CD8-positive, alpha-beta memory T cell (primary cell): ENCODE measurements at regions not wholly inside any gene's neighbourhood (a gene's known extent, or its start where the extent isn't known, plus 50 kb on each side); places are given as distances from the start of the nearest gene placed in this dataset.
"Not testable (repeated sequence)": the region's sequence is repeated elsewhere in the genome, so short reads cannot be mapped to it uniquely, and the experiment has no call there.

Experiments used
- CTCF ChIA-PET: fragments of 350-600 bp; sonication (Branson Sonifier 250); formaldehyde crosslinking; loops from one replicate; lab custom pipeline; 2021; ENCODE audit warnings: antibody characterized with exemption; lab: Charles Lee
- POLR2A ChIA-PET: fragments of 350-600 bp; sonication (Branson Sonifier 250); formaldehyde crosslinking; loops from one replicate; lab custom pipeline; 2021; ENCODE audit warnings: antibody characterized with exemption; lab: Charles Lee
- DNase-seq, 5 donors: peaks; one replicate each; pipeline versions ENCODE4 v3.0.0 to v3.0.0-alpha.2; 2020 to 2022; ENCODE audit warnings: mixed read lengths in 1 of 5
- H3K27ac ChIP-seq: one replicate; pipeline ENCODE4 v1.7.0; 2013; ENCODE audit warnings: low read depth, mild to moderate bottlenecking, low read length, moderate library complexity
- H3K27me3 ChIP-seq: 2 replicates; pipeline ENCODE4 v1.7.0; 2013; ENCODE audit warnings: low read length, mild to moderate bottlenecking; ENCODE audit not compliant: insufficient read depth, poor library complexity, severe bottlenecking
- H3K36me3 ChIP-seq: 2 replicates; pipeline ENCODE4 v1.7.0; 2013; ENCODE audit warnings: mild to moderate bottlenecking, low read length, moderate library complexity; ENCODE audit not compliant: insufficient read depth
- H3K4me1 ChIP-seq: 2 replicates; pipeline ENCODE4 v1.7.0; 2013; ENCODE audit warnings: mild to moderate bottlenecking, low read length, moderate library complexity; ENCODE audit not compliant: insufficient read depth
- H3K4me3 ChIP-seq: 2 replicates; pipeline ENCODE4 v1.7.0; 2013; ENCODE audit warnings: mild to moderate bottlenecking, low read length
- H3K9me3 ChIP-seq: 2 replicates; pipeline ENCODE4 v1.7.0; 2013; ENCODE audit warnings: mild to moderate bottlenecking, low read length
- H3K27ac Mint-ChIP-seq, 8 donors: one replicate each; pipeline ENCODE4 v1.8.0; 2020 to 2021; ENCODE audit warnings: mixed read lengths in 8 of 8, mild to moderate bottlenecking in 6 of 8, inconsistent platforms in 3 of 8, moderate library complexity in 3 of 8
- H3K27me3 Mint-ChIP-seq, 2 donors: one replicate each; pipeline ENCODE4 v1.8.0; 2020 to 2021; ENCODE audit warnings: mixed read lengths in 2 of 2, mild to moderate bottlenecking in 1 of 2, moderate library complexity in 1 of 2
- H3K36me3 Mint-ChIP-seq, 3 donors: one replicate each; pipeline ENCODE4 v1.8.0; 2020 to 2021; ENCODE audit warnings: mixed read lengths in 3 of 3, inconsistent platforms in 1 of 3, mild to moderate bottlenecking in 1 of 3
- H3K4me1 Mint-ChIP-seq, 3 donors: one replicate each; pipeline ENCODE4 v1.8.0; 2020 to 2021; ENCODE audit warnings: mixed read lengths in 3 of 3, inconsistent platforms in 1 of 3, mild to moderate bottlenecking in 1 of 3
- H3K4me3 Mint-ChIP-seq, 7 donors: one replicate each; pipeline ENCODE4 v1.8.0; 2020 to 2021; ENCODE audit warnings: mixed read lengths in 7 of 7, mild to moderate bottlenecking in 6 of 7, moderate library complexity in 4 of 7, inconsistent platforms in 2 of 7
- H3K9me3 Mint-ChIP-seq, 5 donors: one replicate each; pipeline ENCODE4 v1.8.0; 2020 to 2022; ENCODE audit warnings: mixed read lengths in 5 of 5, mild to moderate bottlenecking in 3 of 5, moderate library complexity in 2 of 5, inconsistent platforms in 1 of 5

DNA sequence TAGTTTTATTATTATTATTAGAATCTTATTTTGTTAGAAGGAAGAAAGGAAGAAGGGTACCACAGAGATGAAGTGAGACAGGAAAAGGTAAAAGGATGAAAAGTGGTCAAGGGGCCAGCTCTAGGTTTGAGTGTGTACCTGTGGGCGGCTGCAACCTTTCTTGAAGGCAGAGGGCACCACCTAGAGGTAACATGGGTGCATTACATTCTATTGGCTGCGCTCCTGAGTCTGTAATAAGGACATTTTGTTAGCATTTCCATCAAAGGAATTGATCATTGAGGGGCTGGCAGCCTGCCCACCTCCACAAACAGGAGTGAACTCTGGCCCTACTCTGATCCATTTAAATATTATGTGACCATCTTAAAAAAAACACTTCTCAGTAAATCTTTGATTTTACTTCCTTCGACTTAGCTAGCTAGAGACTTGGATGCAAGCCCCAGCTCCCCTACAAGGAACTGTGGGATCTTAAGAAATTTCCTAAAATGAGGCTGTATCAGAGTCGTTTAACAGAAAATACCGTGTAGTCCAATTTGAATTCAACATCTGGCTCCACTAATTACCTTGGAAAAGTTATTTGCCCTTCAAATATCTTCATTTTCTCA is 610.4 kb downstream of the IPMK start:
- Mint-ChIP-seq H3K27ac (no peak overlapping the region), H3K9me3 (peaks cover 0 to 4% (median 3%) of the 10 kb centered on the region in 5 donors), H3K4me3 (no peak overlapping the region), H3K27me3 (no peaks in the 10 kb centered on the region), H3K4me1 (no peaks in the 10 kb centered on the region), H3K36me3 (no peaks in the 10 kb centered on the region)
- POLR2A ChIA-PET: no interaction called here
- no peaks in the 10 kb centered on the region for H3K4me1 ChIP-seq
- DNase-seq: no peak
- no peak overlapping the region for H3K27ac ChIP-seq
- no peaks in the 10 kb centered on the region for H3K9me3 ChIP-seq
- no peaks in the 10 kb centered on the region for H3K27me3 ChIP-seq
- no peaks in the 10 kb centered on the region for H3K36me3 ChIP-seq
- CTCF ChIA-PET: interaction anchor here (1.3 kb wide), 1 partner anchor 71 kb away, joined by 3 read pairs; no protein-coding TSS in a partner anchor
- no peak overlapping the region for H3K4me3 ChIP-seq

DNA sequence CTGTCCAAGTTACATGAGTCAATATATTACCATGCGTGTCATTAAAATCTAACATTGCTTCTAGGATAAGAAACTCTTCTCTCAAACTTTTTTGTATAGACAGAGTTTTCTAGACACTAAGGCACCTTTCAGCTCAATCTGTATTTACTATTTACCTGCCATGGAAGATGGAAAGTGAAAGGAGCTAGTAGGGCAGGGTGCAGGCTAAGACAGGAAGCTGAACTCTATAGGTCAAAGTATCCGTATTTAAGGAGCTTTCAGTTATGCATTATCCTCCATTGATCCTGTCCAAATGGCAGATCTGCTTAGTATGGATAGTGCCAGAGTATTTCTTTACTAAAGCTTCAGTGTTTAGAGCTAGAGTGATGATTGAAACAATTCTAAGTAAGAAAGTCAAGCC is 612.8 kb downstream of the IPMK start:
- Histone ChIP-seq H3K27me3 (no peaks in the 10 kb centered on the region), H3K4me1 (no peaks in the 10 kb centered on the region), H3K4me3 (no peak overlapping the region), H3K9me3 (no peaks in the 10 kb centered on the region), H3K27ac (no peak overlapping the region), H3K36me3 (no peaks in the 10 kb centered on the region)
- peaks cover 0 to 4% (median 3%) of the 10 kb centered on the region in 5 donors for H3K9me3 Mint-ChIP-seq
- no peaks in the 10 kb centered on the region for H3K4me1 Mint-ChIP-seq
- DNase-seq: no peak
- no peak overlapping the region for H3K4me3 Mint-ChIP-seq
- ChIA-PET CTCF (no interaction called here), POLR2A (no interaction called here)
- H3K27ac Mint-ChIP-seq: no peak overlapping the region
- no peaks in the 10 kb centered on the region for H3K36me3 Mint-ChIP-seq
- H3K27me3 Mint-ChIP-seq: no peaks in the 10 kb centered on the region

DNA sequence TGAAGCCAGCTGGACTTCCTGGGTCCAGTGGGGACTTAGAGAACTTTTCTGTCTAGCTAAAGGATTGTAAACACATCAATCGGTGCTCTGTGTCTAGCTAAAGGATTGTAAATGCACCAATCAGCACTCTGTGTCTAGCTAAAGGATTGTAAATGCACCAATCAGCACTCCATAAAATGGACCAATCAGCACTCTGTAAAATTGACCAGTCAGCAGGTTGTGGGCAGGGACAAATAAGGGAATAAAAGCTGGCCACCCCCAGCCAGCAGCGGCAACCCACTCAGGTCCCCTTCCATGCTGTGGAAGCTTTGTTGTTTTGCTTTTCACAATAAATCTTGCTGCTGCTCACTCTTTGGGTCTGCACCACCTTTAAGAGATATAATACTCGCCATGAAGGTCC is 622.6 kb downstream of the IPMK start:
- DNase-seq, H3K36me3 Mint-ChIP-seq, CTCF ChIA-PET, H3K9me3 ChIP-seq, H3K27me3 Mint-ChIP-seq, H3K36me3 ChIP-seq, H3K27ac Mint-ChIP-seq, H3K4me3 Mint-ChIP-seq, H3K4me1 Mint-ChIP-seq, H3K4me3 ChIP-seq, H3K27me3 ChIP-seq, POLR2A ChIA-PET, H3K4me1 ChIP-seq, H3K27ac ChIP-seq: not testable (repeated sequence)
- H3K9me3 Mint-ChIP-seq: peaks cover 0 to 13% (median 2%) of the 10 kb centered on the region in 5 donors

DNA sequence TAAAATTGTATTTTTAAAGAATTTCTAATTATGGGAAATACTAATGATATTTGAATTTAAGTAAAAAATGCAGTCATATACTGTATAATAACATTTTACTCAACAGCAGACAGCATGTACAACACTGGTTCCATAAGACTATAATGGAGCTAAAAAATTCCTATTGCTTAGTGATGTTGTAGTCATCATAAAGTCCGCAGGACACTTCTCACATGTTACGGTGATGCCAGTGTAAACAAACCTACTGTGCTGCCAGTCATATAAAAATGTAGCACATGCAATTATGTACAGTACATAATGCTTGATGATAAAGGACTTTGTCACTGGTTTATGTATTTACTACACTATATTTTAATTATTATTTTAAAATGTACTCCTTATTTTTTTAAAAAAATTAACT is 629.3 kb downstream of the IPMK start:
- no peaks in the 10 kb centered on the region for H3K27me3 ChIP-seq
- CTCF ChIA-PET: no interaction called here
- no peaks in the 10 kb centered on the region for H3K4me1 ChIP-seq
- H3K36me3 ChIP-seq: no peaks in the 10 kb centered on the region
- POLR2A ChIA-PET: no interaction called here
- Mint-ChIP-seq H3K4me1 (no peaks in the 10 kb centered on the region), H3K27me3 (no peaks in the 10 kb centered on the region), H3K36me3 (no peaks in the 10 kb centered on the region), H3K27ac (no peak overlapping the region), H3K4me3 (no peak overlapping the region), H3K9me3 (peaks cover 0 to 19% (median 7%) of the 10 kb centered on the region in 5 donors)
- no peak overlapping the region for H3K27ac ChIP-seq
- no peak for DNase-seq
- H3K9me3 ChIP-seq: no peaks in the 10 kb centered on the region
- no peak overlapping the region for H3K4me3 ChIP-seq

DNA sequence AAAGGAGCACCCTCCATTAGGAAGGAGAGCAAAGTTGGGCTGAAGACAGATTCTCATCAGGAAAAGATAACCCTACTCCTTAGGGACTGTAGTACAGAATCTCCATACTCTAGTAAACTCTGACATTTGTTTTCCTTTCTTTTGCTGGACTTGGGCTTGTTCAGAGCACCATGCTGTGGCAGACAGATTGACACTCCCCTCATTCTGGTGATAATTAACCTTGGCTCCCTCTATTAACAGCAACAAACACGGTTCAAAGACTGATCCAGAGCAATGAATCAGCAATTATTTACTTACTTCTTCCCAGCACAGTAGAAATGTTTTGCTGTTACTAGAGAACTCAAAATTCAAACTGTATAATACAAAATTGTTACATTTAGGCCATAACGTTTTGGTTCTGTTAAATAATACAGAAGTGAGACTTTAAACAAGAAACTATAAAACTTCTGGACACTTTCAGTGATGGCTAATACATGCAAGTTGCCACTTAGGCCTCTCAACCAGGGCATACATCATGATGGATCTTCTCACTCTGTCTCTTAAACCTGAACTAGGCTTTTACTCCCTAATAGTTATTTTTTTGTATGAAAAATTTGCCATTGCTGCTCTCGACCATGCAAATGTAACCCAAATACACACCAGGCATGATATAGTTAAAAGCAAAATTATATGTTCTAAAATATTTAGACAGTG is 639.0 kb downstream of the IPMK start:
- no peak for DNase-seq
- no peaks in the 10 kb centered on the region for H3K9me3 ChIP-seq
- no peak overlapping the region for H3K27ac ChIP-seq
- no peak overlapping the region for H3K4me3 ChIP-seq
- Mint-ChIP-seq H3K27me3 (no peaks in the 10 kb centered on the region), H3K27ac (no peak overlapping the region), H3K36me3 (no peaks in the 10 kb centered on the region), H3K9me3 (peaks cover 0 to 3% (median 3%) of the 10 kb centered on the region in 5 donors), H3K4me3 (no peak overlapping the region), H3K4me1 (no peaks in the 10 kb centered on the region)
- H3K36me3 ChIP-seq: no peaks in the 10 kb centered on the region
- H3K4me1 ChIP-seq: no peaks in the 10 kb centered on the region
- H3K27me3 ChIP-seq: no peaks in the 10 kb centered on the region
- CTCF ChIA-PET: no interaction called here
- POLR2A ChIA-PET: no interaction called here

DNA sequence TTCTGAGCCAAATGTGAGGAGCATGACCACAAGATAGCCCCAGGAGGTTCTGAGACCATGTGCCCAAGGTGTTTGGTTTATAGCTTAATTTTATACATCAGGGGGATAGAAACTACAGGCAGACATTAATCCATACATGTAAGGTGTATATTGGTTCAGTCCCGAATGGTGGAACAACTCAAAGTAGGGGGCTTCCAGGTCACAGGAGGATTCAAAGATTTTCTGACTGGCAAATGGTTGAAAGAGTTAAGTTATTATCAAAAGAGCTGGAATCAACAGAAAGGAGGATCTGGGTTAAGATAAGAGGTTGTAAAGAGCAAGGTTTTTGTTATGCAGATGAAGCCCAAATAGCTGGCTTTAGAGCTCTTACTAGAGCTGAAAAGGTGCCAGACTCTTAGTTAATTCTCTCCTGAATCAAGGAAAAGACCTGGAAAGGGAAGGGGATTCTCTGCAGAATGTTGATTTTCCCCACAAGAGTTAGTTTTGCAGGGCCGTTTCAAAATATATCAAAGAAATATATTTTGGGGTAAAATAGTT is 640.0 kb downstream of the IPMK start:
- H3K4me3 Mint-ChIP-seq: no peak overlapping the region
- no peak overlapping the region for H3K4me3 ChIP-seq
- ChIA-PET CTCF (no interaction called here), POLR2A (no interaction called here)
- no peak for DNase-seq
- no peaks in the 10 kb centered on the region for H3K36me3 Mint-ChIP-seq
- H3K4me1 Mint-ChIP-seq: no peaks in the 10 kb centered on the region
- no peaks in the 10 kb centered on the region for H3K27me3 Mint-ChIP-seq
- H3K9me3 Mint-ChIP-seq: peaks cover 0 to 3% (median 3%) of the 10 kb centered on the region in 5 donors
- no peaks in the 10 kb centered on the region for H3K27me3 ChIP-seq
- no peaks in the 10 kb centered on the region for H3K36me3 ChIP-seq
- no peak overlapping the region for H3K27ac Mint-ChIP-seq
- no peaks in the 10 kb centered on the region for H3K4me1 ChIP-seq
- no peak overlapping the region for H3K27ac ChIP-seq
- H3K9me3 ChIP-seq: no peaks in the 10 kb centered on the region

DNA sequence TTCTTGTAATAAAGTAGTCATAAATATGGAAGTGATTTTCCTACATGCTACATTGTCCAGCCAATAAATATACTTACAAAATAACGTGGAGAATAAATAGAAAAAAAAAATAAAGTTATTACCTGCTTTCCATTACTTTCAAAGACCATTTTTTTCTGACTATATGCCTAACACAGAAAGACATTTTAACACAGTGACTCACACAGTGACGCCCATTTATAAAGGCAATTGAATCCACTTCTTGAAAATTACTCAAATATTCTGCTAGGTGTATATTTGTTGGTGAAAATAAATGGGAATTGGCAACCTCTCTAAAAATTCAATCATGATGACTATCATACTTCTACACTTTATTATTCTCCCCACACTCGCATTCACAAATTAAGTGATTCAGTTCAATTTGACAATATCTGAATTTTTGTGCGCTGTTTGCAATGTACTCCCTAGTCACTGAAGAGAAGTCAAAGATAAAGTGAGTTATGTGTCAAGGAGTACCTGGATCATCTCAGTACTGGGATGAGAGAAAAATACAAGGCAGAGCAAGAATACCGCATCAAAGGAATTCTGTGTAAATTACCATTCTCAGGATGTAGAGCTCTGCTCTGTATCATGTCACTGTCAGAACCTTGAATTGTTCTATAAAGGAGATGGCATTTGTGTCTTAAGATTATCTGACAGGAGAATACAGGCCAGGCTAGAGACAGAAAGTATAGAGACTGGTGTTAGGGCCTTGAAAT is 642.7 kb downstream of the IPMK start:
- Histone ChIP-seq H3K9me3 (no peaks in the 10 kb centered on the region), H3K4me1 (no peaks in the 10 kb centered on the region), H3K4me3 (no peak overlapping the region), H3K36me3 (no peaks in the 10 kb centered on the region), H3K27ac (no peak overlapping the region), H3K27me3 (no peaks in the 10 kb centered on the region)
- no peaks in the 10 kb centered on the region for H3K27me3 Mint-ChIP-seq
- H3K9me3 Mint-ChIP-seq: peaks cover 0 to 9% (median 3%) of the 10 kb centered on the region in 5 donors
- no peak overlapping the region for H3K4me3 Mint-ChIP-seq
- DNase-seq: no peak
- H3K36me3 Mint-ChIP-seq: no peaks in the 10 kb centered on the region
- POLR2A ChIA-PET: no interaction called here
- CTCF ChIA-PET: no interaction called here
- no peak overlapping the region for H3K27ac Mint-ChIP-seq
- no peaks in the 10 kb centered on the region for H3K4me1 Mint-ChIP-seq

DNA sequence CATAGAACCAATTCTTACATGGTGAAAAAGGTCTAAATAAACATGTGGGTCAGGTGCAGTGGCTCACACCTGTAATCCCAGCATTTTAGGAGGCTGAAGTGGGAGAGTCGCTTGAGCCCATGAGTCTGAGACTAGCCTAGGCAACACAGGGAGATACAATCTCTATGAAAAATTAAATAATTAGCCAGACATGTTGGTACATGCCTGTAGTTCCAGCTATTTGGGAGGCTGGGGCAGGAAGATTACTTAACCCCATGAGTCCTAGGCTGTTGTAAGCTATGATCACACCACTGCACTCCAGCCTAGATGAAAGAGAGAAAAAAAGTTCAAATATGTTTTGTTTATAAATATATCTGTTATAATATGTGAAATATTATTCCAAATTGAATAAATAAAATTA is 643.6 kb downstream of the IPMK start:
- no peaks in the 10 kb centered on the region for H3K27me3 ChIP-seq
- POLR2A ChIA-PET: no interaction called here
- no peak overlapping the region for H3K27ac Mint-ChIP-seq
- DNase-seq: no peak
- no peaks in the 10 kb centered on the region for H3K36me3 Mint-ChIP-seq
- H3K9me3 Mint-ChIP-seq: peaks cover 0 to 9% (median 3%) of the 10 kb centered on the region in 5 donors
- H3K27ac ChIP-seq: no peak overlapping the region
- no peaks in the 10 kb centered on the region for H3K4me1 Mint-ChIP-seq
- no peak overlapping the region for H3K4me3 ChIP-seq
- no peak overlapping the region for H3K4me3 Mint-ChIP-seq
- no peaks in the 10 kb centered on the region for H3K36me3 ChIP-seq
- H3K4me1 ChIP-seq: no peaks in the 10 kb centered on the region
- H3K9me3 ChIP-seq: no peaks in the 10 kb centered on the region
- no peaks in the 10 kb centered on the region for H3K27me3 Mint-ChIP-seq
- CTCF ChIA-PET: no interaction called here
